ENCODE measurements at regions not wholly inside any gene's neighbourhood (a gene's known extent, or its start where the extent isn't known, plus 50 kb on each side); places are given as distances from the start of the nearest gene placed in this dataset.
"Not testable (repeated sequence)": the region's sequence is repeated elsewhere in the genome, so short reads cannot be mapped to it uniquely, and the experiment has no call there.

DNA sequence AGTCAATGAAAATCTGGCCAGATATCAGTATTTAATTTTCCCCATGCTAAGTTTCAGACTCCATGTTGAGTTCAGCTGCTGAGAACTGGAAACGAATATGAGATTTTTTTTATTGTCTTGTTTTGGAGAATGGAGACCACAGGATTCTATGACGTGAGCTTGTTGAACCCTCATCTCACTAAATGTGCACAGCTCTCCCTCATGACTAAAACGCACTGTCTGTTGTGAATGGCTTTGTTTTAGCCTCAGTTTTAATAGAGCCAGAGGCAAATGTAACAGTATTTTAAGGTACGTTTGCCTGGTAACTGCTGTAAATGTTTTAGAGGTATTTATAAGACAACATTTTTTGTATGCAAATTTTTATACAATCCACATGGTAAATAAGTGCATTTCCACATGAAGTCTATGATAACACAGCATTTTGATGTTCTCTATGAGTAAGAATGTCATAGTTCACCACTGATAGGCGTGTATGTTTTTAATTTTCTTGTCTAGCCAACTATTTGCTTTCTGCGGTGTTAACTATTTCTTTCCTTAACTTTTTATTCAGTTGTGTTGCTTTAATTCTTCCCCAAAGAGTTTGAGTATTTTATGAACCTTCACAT, 1159.3 kb upstream of the TENM3 start:
- DNase-seq (ENCODE audit: low read depth in 2 of 2), result no peak

DNA sequence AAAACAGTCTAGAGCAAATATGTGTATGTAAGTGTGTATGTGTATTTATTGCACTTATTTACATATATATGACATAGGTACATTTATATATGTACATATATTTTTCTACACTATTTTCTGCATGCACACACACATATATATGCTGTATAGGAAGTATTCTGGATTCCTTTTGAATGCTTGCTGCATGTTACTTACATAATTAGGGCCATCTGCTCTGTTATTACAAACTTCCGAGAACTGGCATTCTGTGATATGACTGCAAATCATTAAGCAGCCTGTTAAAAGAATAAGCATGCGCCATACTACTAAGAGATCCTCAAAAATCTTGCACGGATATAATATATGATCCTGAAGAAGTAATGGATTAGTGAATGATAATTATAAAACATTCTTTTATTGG, 1157.6 kb upstream of the TENM3 start:
- DNase-seq (ENCODE audit: low read depth in 2 of 2), result peak; percentile 42 to 45

DNA sequence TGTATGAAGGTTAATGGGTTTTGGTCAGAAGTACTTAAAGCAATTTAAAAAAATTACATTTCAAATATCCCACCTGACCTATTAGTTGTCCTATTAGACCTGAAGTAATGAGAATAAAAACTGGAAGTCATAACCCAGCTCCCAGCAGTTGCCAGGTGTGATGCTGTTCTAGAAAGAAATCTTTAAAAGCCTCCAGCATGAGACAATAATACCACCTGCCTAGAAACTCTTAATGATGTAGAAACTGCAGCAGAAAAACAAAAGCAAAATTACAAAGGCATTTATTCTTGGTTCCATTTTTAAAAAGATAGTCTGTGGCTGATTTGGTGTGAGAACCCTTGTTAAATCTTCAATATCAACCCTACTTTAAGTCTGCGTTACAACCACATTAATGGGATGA, 1137.7 kb upstream of the TENM3 start:
- DNase-seq (ENCODE audit: low read depth in 2 of 2), result no peak

DNA sequence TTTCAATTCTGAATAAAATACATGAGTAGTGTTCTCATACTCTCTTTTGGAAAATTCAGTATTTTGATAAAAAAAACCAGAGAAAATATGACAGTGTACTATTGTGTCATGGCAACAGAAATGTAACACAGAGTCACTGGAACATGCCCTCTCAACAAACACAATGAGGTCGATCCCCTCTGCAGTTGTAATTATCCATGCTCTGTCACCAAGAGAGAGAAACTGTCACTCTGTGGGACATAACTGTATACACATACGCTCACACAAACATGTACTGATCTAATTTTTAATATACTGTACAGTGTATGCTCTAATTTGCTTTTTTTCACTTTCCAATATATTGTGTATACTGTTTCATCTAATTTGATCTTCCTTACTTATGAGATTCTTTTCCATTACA, 1136.8 kb upstream of the TENM3 start:
- no peak for DNase-seq (ENCODE audit: low read depth in 2 of 2)

DNA sequence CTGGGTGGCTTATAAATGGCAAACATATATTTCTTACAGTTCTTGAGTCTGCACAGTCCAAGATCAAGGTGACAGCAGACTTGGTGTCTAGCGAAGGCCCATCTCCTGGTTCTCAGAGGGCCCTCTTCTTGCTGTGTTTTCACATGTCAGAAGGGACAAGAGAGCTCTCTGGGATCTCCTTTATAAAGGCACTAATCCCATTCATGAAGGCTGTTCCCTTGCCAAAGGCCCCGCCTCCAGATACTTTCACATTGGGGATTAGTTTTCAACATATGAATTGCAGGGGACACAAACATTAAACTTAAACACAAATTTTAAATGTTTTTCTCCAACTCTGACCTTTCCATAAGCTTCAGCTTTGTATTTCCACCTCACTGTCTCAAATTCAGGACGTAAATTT, 1135.0 kb upstream of the TENM3 start:
- DNase-seq (ENCODE audit: low read depth in 2 of 2), result no peak

DNA sequence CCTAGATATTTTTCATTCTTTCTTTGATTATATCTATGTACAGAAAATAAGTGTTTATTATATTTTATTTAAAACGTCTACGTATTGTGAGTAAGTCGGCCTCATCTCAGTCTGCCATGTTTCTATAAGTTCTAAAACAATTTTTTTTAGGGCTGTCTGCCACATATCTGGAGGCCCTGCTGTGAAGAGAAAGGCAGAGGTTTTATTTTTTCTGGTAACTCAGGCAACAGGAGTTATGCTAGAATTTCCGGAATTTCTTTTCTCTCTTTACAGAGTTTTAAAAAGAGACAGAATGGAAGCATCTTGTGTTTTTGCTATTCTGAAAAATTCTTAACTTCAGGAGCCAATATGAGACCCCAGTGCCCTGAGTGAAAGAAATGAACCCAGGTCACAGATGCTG, 1124.0 kb upstream of the TENM3 start:
- DNase-seq (ENCODE audit: low read depth in 2 of 2), result no peak

DNA sequence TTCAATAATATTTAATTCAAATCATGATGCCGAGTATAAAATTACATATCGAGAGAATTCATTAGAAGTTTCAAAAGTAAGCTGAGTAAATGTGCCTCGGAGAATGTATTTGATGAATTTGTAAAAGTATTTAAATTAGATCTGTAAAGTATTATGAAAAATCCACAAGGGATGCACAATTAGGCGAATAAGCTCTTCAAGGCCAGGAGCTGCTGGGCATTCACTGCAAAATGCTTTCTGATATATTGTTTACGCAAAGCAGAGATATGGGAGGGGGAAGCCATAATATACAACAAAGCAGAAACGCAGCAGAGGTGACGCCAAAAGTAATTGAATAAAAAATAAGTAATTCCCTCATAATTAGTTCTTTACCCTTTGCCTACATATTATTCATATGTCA, 1121.5 kb upstream of the TENM3 start:
- no peak for DNase-seq (ENCODE audit: low read depth in 2 of 2)

DNA sequence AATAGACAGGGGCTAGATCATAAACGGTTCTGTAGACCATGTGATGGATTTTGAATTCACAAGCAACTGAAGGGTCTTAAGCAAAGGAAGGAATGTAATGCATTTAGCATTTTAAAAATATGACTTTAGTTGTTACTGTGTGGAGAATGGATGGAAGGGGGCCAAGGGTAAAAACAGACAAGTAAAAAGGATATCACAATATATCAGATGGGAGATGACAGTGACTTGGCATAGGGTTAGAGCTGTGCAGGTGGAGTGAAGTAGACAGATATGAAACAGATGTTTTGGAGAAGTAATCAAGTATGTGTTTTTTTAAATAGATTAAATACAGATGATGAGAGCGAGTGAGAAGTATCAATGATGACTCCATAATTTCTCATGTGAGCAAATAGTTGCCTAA, 1116.0 kb upstream of the TENM3 start:
- peak; percentile 42 to 48 for DNase-seq (ENCODE audit: low read depth in 2 of 2)

DNA sequence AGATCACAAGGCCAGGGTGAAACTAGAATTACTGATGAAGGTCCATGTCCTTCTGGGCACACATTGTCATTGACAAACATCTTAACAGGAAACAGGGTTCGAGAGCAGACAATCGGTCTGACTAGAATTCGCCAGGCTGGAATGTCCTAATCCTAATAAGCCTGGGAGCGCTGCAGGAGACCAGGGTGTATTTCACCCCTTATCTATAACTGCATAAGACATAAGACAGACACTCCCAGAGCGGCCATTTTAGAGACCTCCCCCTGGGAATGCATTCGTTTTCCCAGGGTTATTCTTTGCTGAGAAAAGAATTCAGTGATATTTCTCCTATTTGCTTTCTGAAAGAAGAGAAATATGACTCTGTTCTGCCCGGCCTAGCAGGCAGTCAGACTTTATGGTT, 1112.9 kb upstream of the TENM3 start:
- DNase-seq (ENCODE audit: low read depth in 2 of 2), result not testable (repeated sequence)

DNA sequence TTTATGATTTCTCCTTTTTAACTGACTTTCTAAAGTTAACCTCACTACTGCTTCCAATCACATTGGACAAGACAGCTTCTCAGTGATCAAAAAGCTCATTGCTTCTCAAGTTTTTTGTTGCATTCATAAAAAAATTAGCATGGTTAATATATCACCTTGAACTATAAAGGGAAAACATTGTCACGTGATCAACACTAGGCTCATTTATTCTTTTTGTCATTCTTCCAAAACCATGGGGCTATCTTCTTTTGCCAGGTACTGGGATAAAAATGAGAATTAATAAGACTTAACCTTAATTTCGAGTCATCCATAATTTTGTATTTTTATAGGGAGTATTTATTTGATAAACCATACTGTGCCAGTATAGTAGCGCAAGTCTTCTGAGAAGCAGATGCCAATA, 1105.9 kb upstream of the TENM3 start:
- DNase-seq (ENCODE audit: low read depth in 2 of 2), result no peak

DNA sequence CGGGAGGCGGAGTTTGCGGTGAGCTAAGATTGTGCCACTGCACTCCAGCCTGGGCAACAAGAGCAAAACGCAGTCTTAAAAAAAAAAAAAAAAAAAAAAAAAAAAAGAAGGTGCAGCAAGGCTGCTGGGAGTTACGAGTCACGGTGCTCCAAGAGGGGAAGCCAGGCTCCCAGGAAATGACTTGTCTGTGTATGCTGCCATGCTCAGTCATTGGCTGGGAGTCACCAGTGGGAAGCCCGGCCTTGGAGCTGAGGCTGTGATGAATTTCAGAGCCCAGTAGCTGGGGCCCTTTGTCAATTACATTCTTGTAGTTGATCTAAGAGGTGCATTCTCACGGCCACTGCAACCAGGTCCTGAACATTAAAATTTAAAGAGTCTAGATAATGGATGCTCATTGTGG, 1105.1 kb upstream of the TENM3 start:
- DNase-seq (ENCODE audit: low read depth in 2 of 2), result no peak

DNA sequence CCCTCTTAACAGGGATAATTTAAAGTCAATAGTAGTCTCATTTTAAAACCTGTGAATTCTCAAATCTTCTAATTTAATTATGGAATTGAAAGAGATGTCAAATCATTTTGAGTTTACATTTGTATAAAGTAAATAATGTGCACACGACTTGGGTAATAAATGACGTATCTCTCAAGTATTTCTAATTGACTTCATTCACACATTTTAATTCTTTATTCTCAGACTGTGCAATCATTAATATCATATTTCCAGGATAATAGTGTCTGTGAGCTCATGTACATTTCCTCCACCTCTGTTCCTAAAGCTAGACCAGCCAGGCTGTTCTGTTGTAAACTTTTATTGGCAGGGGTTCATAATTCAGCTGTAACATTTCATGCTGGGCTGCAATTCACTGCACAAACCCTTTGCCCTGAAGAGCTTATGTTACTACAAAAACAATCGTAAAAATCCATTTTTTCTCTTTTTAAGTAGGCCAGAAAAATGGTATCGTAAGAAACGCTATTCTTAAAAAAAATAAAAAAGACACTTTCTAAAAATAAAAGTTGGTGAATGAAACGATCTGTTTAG, 1103.1 kb upstream of the TENM3 start:
- no peak for DNase-seq (ENCODE audit: low read depth in 2 of 2)

DNA sequence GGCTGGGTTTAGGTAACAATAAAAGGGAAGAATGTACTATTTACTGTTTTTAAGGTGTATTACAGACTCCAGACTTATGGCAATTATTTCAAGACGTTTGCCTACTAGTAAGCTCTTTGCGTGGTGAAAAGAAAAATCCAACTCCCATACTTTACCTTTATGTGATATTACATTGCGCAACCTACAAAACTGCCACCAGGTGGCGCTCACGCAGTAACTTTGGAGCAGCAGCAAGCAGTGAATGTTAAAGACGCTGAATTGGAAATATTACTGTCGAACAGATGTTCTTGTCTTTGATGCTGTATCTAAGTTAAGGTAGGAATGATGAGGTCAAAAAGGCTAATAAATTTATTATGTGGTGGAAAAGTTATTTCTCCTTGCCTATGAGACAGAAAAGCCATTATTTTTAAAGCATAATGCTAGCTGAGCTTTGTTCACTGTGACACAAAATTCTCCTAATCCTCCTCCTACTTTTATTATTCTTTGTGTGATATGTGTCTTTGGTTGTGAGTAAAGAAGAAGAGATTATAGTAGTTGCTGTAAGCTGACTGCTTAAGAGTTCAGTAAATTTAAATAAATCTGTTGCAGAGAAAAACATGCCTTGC, 1099.8 kb upstream of the TENM3 start:
- peak; percentile 42 to 44 for DNase-seq (ENCODE audit: low read depth in 2 of 2)

DNA sequence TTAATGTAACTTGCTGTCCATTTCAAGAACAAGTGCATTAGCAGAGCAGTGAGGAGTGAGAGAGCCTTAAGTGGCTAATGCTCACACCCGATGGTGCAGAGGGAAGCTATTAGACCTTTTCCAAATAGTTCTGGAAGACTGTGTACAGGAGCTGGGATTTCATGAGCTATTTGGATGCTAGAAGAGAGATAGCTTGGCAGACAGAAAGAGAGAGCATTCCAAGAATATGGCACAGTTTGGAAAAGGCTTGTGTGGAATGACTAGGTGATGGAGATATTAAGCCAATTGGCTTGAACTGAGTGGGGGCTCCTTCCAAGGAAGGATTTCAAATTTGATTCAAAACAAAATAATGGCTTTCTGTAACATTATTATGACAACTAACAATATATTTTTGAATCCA, 1097.2 kb upstream of the TENM3 start:
- no peak for DNase-seq (ENCODE audit: low read depth in 2 of 2)

DNA sequence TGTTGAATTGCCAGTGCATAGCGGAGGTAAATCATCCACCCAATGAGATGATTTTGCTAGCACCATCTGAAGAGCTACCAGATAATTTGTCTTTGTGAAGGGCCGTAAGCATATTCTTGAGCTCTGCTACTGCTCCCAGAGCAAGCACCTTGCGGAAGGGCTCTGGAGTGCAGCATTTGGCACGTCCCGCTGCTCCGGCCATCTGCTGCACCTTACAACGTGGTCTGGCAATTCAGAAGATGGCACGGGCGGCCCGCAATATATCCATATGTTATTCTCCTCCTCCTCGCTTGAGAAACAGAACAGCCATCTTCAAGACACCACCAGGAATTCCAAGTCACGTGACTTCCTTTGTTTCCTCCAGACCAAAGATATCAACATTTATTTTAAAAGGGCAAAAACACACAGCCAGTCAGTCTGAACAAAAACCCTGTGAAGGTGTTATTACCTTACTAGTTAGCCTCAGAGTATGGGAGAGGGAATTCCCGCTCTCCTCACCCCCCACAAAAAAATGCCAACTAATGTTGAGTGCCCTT, 1095.7 kb upstream of the TENM3 start:
- DNase-seq (ENCODE audit: low read depth in 2 of 2), result no peak

DNA sequence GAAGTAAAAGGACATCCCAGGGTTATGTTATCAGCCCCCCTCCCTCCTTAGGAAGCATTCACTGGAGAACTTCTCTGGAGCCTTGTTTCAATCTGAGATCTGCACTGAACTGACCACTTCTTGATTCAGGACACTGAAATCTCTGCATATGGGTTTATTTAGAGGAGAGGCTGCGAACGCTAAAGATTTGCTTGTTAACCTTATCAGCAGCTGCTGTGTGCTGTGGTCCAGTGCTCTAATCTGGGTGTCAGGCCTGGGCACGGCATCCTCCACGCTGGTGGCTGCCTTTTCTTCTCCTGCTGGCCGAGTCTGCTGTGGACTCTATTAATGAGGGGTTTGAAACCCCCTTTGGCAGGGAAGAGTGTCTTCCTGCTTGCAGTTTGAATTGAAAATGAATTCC, 1094.7 kb upstream of the TENM3 start:
- no peak for DNase-seq (ENCODE audit: low read depth in 2 of 2)

DNA sequence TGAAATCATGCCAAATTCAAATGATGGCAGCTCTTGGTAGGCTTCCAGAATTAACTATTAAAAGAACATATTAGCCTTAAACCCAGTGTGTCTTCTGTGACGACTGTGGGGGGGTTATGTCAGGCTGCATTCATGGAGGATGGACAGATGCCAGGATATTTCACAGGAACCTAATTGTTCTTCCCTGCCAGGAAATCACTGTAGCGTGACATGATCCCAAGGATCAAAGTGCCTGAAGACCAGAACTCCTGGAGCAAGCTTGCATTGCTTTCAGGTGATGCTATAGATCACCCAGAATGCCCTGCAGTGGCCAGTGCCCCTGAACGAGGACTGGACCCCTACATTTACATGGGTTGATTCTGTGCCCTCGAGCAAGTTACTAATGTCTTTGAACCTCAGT, 1093.0 kb upstream of the TENM3 start:
- no peak for DNase-seq (ENCODE audit: low read depth in 2 of 2)

DNA sequence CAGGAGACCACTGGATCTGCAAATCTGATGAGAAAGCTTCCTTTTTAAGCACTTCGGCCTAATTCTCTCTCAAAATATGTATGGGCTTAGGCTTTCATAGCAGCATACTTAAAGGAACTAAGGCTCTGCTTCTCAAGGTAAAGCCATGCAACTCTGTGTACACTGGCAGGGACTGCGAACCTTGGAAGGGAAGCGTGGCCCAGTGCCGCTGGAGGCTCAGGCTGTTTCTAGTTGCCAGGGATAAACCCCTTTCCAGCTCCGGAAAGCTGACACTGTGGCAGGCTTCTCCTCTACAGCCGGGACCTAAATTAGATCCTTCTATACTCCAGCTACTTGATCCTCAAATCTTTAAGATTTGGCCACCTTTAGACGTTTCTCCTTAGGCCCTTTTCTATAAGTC, 1091.3 kb upstream of the TENM3 start:
- no peak for DNase-seq (ENCODE audit: low read depth in 2 of 2)

DNA sequence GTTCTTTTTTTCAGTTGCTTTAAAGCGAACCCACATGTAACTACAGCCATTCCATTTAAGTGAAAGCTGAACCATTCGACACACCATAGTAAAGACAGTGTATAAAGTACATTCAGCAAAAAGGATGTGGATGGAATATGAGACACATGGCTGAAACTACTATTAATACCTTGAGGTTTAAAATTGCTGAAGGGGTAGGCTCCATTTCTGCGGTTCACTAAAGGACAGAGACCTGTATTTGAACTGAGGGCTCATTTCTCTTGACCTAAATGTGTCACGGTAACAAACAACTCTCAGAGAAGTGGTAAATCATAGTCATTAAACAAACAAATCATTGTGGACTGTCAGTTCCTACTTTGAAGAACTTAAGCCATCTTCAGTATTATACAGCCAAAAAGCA, 1085.6 kb upstream of the TENM3 start:
- no peak for DNase-seq (ENCODE audit: low read depth in 2 of 2)

DNA sequence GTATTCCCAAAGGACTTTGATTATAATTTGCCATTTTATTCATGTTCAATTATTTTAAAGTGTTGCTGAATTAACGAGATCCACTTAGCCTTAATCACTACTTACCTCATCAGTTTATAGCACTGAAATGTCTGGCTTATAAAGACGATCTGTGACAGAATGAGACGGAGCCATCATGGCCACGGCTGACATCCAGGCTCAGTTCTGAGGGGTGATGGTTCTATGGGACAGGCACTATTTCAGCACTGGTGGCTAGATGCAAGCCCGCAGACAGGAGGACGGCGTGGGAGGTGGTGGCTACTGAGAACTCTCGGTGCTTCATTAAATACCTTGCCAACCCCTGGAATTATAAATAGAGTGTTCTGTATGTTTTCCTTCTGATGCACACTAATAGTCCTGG, 1084.2 kb upstream of the TENM3 start:
- DNase-seq (ENCODE audit: low read depth in 2 of 2), result no peak

DNA sequence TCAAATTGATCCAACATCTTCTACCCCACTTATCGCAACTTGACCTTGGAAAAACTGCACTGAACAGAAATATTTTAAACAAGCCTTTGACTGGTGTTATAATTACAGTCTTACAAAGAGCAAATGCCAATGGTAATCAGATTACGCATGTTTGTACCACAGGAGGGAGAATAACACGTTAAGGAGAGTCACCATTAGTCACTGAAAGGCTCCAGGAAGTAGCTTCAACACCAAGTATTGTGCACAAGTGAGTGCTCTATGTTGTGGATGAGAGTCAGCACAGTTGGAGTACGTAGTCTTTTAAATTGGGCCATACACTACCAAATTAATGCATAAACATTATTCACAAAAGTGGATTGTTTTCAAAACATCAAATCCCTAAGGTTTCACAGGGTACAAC, 1081.5 kb upstream of the TENM3 start:
- no peak for DNase-seq (ENCODE audit: low read depth in 2 of 2)

DNA sequence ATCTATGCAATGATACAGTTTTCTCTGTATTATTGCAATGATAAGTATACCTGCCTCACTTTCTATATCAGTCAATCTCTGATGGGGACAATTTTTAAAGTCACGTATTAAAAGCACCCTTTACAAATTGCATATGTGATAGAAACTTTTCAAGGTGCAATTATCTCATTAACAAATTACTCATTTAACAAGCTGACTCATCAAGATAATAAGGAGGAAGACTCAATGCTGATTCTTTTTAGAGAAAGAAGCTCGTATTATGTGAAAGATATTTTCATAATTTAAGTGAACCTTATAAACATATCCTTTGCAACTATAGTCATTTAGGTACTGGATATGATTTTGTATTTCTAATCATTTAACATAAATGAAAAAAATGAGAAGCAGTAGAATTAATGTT, 1080.9 kb upstream of the TENM3 start:
- DNase-seq (ENCODE audit: low read depth in 2 of 2), result no peak

DNA sequence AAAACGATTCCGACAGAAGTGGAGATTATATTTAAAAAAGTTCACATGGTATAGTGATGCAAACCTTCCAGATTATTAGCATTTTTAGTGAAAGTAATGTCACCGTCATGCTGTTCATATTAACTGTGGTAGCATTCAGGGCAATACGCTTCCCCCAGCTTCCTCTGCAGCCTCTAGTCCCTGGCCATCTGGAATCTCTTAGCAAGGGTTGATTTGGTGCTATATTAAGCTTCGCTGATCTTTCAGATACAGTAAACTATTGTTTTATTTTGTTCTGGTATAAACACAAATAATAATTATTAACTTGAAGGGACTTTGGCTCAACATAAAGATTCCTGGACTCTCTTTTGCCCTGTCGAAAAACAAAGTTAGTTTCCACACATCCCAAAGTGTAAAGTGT, 1080.5 kb upstream of the TENM3 start:
- no peak for DNase-seq (ENCODE audit: low read depth in 2 of 2)
